ENCODE measurements at regions not wholly inside any gene's neighbourhood (a gene's known extent, or its start where the extent isn't known, plus 50 kb on each side); places are given as distances from the start of the nearest gene placed in this dataset.

GRCh38 chr4:162706632-162707031, 460.1 kb downstream of the NAF1 start:
- TF ChIP-seq E2F6 (IDR thresholded peaks at IDR 0.05) = no peak
- no peak for TF ChIP-seq CTCF (IDR thresholded peaks at IDR 0.05; ENCODE audit: control extremely low read depth in 1 of 3, insufficient read depth in 1 of 3, low read depth in 1 of 3, low read length in 3 of 3)
- TF ChIP-seq CEBPB (IDR thresholded peaks at IDR 0.05; ENCODE audit: low read depth, low read length) = no peak
- TF ChIP-seq TAF1 (IDR thresholded peaks at IDR 0.05; ENCODE audit: low read depth, low read length) = no peak
- TF ChIP-seq CBX5 (IDR thresholded peaks at IDR 0.05; ENCODE audit: low read depth, low read length) = no peak
- no peak for TF ChIP-seq JUND (IDR thresholded peaks at IDR 0.05; ENCODE audit: low read length)
- no peak for TF ChIP-seq MAX (IDR thresholded peaks at IDR 0.05)
- no peak for TF ChIP-seq EGR1 (IDR thresholded peaks at IDR 0.05; ENCODE audit: borderline replicate concordance, low read depth, low read length)
- TF ChIP-seq ZNF274 (IDR thresholded peaks at IDR 0.05; ENCODE audit: borderline replicate concordance, extremely low read depth, low read length) = no peak
- TF ChIP-seq ATF2 (IDR thresholded peaks at IDR 0.05; ENCODE audit: low read length) = no peak
- TF ChIP-seq EZH2 (IDR thresholded peaks at IDR 0.05; ENCODE audit: low read depth, low read length, severe bottlenecking) = no peak
- TF ChIP-seq NANOG (IDR thresholded peaks at IDR 0.05; ENCODE audit: insufficient read depth, low read depth, low read length, poor library complexity, severe bottlenecking) = no peak
- TF ChIP-seq RAD21 (IDR thresholded peaks at IDR 0.05 in 1 of 2, conservative IDR thresholded peaks at IDR 0.05 in 1 of 2; ENCODE audit: low read depth in 2 of 2, low read length in 2 of 2) = no peak

Data from H1 (cell line).